ENCODE measurements at regions not wholly inside any gene's neighbourhood (a gene's known extent, or its start where the extent isn't known, plus 50 kb on each side); places are given as distances from the start of the nearest gene placed in this dataset.

- TF ChIP-seq EGR1 (IDR thresholded peaks at IDR 0.05; ENCODE audit: low read depth in 2 of 2) = no peak
- TF ChIP-seq, protein P1, sequence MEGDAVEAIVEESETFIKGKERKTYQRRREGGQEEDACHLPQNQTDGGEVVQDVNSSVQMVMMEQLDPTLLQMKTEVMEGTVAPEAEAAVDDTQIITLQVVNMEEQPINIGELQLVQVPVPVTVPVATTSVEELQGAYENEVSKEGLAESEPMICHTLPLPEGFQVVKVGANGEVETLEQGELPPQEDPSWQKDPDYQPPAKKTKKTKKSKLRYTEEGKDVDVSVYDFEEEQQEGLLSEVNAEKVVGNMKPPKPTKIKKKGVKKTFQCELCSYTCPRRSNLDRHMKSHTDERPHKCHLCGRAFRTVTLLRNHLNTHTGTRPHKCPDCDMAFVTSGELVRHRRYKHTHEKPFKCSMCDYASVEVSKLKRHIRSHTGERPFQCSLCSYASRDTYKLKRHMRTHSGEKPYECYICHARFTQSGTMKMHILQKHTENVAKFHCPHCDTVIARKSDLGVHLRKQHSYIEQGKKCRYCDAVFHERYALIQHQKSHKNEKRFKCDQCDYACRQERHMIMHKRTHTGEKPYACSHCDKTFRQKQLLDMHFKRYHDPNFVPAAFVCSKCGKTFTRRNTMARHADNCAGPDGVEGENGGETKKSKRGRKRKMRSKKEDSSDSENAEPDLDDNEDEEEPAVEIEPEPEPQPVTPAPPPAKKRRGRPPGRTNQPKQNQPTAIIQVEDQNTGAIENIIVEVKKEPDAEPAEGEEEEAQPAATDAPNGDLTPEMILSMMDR (IDR thresholded peaks at IDR 0.05; ENCODE audit: low read depth, low read length, missing input control) = peak; percentile 46
- no peak for TF ChIP-seq MAX (IDR thresholded peaks at IDR 0.05)
- TF ChIP-seq RAD21 (IDR thresholded peaks at IDR 0.05) = peak; percentile 77 to 87
- no peak for TF ChIP-seq TAF1 (conservative IDR thresholded peaks at IDR 0.05)
- TF ChIP-seq GABPA (IDR thresholded peaks at IDR 0.05 in 1 of 2, conservative IDR thresholded peaks at IDR 0.05 in 1 of 2) = no peak
- no peak for TF ChIP-seq JUND (IDR thresholded peaks at IDR 0.05)
Measured at GRCh38 chr9:1429297-1429696, 379.1 kb downstream of the DMRT2 start.

All from liver (tissue), 3 donors.